Thymus (tissue), 11 donors: ENCODE measurements at regions not wholly inside any gene's neighbourhood (a gene's known extent, or its start where the extent isn't known, plus 50 kb on each side); places are given as distances from the start of the nearest gene placed in this dataset.
A peak's percentile ranks its signal among the peaks of the same experiment; 100 is the strongest.

Experiments used
- DNase-seq, 9 donors: peaks; one replicate each; pipeline ENCODE4 v3.0.0-alpha.2; 2013; ENCODE audit warnings: low spot score in 9 of 9, low read depth in 6 of 9, missing footprints in 1 of 9
- H3K27ac ChIP-seq, 2 donors: one replicate each; pipeline ENCODE4 v1.5.1; 2013; ENCODE audit warnings: control low read depth in 1 of 2, low read depth in 1 of 2, low read length in 1 of 2, mild to moderate bottlenecking in 1 of 2, moderate library complexity in 1 of 2
- H3K27me3 ChIP-seq, 2 donors: one replicate each; pipeline ENCODE4 v1.5.1; 2013; ENCODE audit warnings: low read length in 1 of 2; ENCODE audit not compliant: control insufficient read depth in 2 of 2, insufficient read depth in 1 of 2
- H3K36me3 ChIP-seq, 2 donors: one replicate each; pipeline ENCODE4 v1.5.1; 2013; ENCODE audit warnings: low read length in 1 of 2, mild to moderate bottlenecking in 1 of 2, moderate library complexity in 1 of 2; ENCODE audit not compliant: control insufficient read depth in 2 of 2, insufficient read depth in 2 of 2
- H3K4me1 ChIP-seq, 2 donors: one replicate each; pipeline ENCODE4 v1.5.1; 2013; ENCODE audit warnings: low read length in 2 of 2; ENCODE audit not compliant: control insufficient read depth in 2 of 2, insufficient read depth in 2 of 2
- H3K4me3 ChIP-seq, 2 donors: one replicate each; pipeline ENCODE4 v1.5.1; 2013; ENCODE audit warnings: low read length in 2 of 2, control low read depth in 1 of 2, mild to moderate bottlenecking in 1 of 2
- H3K9me3 ChIP-seq, 2 donors: one replicate each; pipeline ENCODE4 v1.5.1; 2013; ENCODE audit warnings: low read length in 1 of 2, mild to moderate bottlenecking in 1 of 2; ENCODE audit not compliant: control insufficient read depth in 2 of 2, insufficient read depth in 1 of 2
- WGBS: extraction: QIAGEN DNeasy Blood & Tissue Kit; methylation state at CpG from one replicate; pipeline ENCODE4 v1.1.7; 2013; 5-methylcytosine and 5-hydroxymethylcytosine counted together
- donor health status: healthy.

DNA sequence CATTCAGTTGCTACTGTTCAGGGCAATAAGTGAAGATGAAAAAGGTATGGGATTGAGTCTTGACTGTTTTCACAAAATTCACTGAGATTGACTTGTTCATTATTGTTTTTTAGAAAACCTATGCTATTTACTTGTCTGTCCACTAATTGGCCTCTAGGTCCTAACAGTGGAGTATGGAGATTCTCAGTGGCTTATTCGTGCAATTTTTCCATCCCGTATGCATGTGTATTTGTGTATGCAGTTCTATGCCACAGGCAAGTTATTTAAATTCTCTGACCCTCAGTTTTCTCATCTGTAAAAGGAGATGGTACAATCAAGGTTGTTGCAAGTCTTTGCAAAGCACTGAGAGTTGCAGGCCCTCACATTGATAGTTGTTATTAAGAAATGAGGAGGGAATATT, 151.0 kb downstream of the BBOX1 start:
- Histone ChIP-seq H3K36me3 (no peaks in the 10 kb centered on the region), H3K9me3 (no peaks in the 10 kb centered on the region), H3K4me1 (no peaks in the 10 kb centered on the region), H3K27me3 (no peaks in the 10 kb centered on the region), H3K27ac (no peak overlapping the region), H3K4me3 (no peak overlapping the region)
- 96% methylated on average over 2 of the region's 2 CpGs for WGBS
- no peak for DNase-seq

GRCh38 chr11:27188696-27189095, 148.1 kb downstream of the BBOX1 start:
- Histone ChIP-seq H3K27ac (no peak overlapping the region), H3K4me1 (no peaks in the 10 kb centered on the region), H3K9me3 (no peaks in the 10 kb centered on the region), H3K36me3 (no peaks in the 10 kb centered on the region), H3K27me3 (no peaks in the 10 kb centered on the region), H3K4me3 (no peak overlapping the region)
- no peak for DNase-seq
- WGBS: 81% methylated on average over 5 of the region's 5 CpGs

DNA sequence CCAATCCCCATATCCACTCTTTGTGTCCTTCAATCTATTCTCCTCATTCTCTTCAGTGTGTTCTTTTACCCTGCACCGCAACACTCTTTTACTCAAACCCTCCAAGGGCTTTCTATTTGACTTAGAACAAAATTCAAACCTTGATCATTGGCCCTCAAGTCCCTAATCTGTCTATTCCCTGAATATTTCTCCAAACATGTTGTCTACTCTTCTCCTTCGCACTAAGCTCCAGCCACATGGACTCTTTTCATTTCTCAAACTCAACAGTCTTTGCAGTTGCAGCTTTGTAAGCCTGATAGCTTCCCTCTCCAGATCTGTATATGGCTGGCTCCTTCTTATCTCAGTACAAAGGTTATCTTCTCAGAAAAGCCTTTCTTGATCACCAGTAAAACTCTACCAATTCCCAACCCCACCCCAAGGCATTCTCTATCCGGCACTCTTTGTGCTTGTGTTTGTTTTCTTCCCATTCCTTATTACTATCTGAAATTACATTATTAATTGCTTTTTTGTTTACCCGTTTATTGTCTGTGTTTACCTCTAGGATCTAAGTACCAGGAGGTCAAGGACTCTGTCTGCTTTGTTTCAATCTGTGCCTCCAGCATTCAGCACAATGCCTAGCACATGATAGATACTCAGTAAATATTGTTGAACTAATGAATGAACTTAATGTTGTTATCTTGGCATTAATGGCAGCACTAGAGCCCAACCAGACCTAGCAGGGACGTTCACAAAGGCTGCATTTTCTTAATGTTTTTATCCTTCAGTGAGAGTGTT, 147.4 kb downstream of the BBOX1 start:
- Histone ChIP-seq H3K27ac (no peak overlapping the region), H3K4me3 (no peak overlapping the region), H3K36me3 (no peaks in the 10 kb centered on the region), H3K9me3 (no peaks in the 10 kb centered on the region), H3K4me1 (no peaks in the 10 kb centered on the region), H3K27me3 (no peaks in the 10 kb centered on the region)
- no peak for DNase-seq
- WGBS: 70% methylated on average over 5 of the region's 5 CpGs

GRCh38 chr11:27187075-27187847, 146.6 kb downstream of the BBOX1 start:
- no peak overlapping the region for H3K27ac ChIP-seq
- H3K36me3 ChIP-seq: no peaks in the 10 kb centered on the region
- WGBS: 69% methylated on average over 4 of the region's 4 CpGs
- no peaks in the 10 kb centered on the region for H3K27me3 ChIP-seq
- no peak for DNase-seq
- H3K4me1 ChIP-seq: no peaks in the 10 kb centered on the region
- H3K9me3 ChIP-seq: no peaks in the 10 kb centered on the region
- no peak overlapping the region for H3K4me3 ChIP-seq

GRCh38 chr11:27186580-27186979, 146.0 kb downstream of the BBOX1 start:
- H3K4me1 ChIP-seq: no peaks in the 10 kb centered on the region
- H3K9me3 ChIP-seq: no peaks in the 10 kb centered on the region
- no peak overlapping the region for H3K27ac ChIP-seq
- no peaks in the 10 kb centered on the region for H3K36me3 ChIP-seq
- H3K4me3 ChIP-seq: no peak overlapping the region
- H3K27me3 ChIP-seq: no peaks in the 10 kb centered on the region
- no peak for DNase-seq

DNA sequence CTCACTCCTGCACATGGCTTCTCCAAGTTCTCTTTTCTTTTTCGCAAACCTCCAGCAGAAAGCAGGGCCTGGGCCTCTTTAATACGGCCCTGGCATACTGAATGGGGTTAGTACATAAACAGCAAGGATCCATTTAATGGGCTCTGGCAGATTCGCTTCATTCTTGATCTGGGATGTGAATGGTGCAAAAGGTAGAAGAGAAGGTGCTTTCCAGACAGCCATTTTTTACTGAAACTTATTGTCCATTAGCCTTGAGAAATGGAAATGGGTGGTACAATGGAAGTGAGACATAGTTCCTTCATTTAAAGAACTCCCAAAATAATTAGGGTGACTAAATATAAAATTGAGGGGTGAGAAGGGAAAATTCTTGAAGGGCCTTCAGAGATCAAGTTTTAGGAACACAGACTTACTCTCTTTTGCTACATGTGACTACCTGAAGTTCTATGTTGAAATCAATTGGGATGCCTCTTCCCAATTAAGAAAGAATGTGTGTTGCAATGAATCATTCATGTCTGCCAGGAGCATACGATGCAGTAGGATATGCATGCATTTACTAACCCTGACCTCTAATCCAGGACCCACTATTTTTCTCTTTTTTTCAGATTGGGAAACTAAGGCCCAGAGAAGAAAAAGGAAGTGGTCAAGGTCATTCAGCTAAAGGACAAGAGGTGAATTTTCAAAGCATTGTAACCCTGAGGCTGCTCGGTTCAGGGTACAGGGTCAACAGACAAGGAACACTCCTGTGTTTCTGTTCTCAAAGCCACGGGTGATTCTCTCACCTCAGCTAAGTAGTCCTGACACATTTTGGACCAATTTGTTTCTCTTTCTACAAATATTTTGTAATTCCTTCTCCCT, 144.1 kb downstream of the BBOX1 start:
- Histone ChIP-seq H3K4me1 (no peaks in the 10 kb centered on the region), H3K36me3 (no peaks in the 10 kb centered on the region), H3K9me3 (no peaks in the 10 kb centered on the region), H3K4me3 (no peak overlapping the region), H3K27me3 (no peaks in the 10 kb centered on the region), H3K27ac (no peak overlapping the region)
- WGBS: 92% methylated on average over 6 of the region's 6 CpGs
- no peak for DNase-seq

GRCh38 chr11:27183672-27184457, 143.2 kb downstream of the BBOX1 start:
- no peak overlapping the region for H3K4me3 ChIP-seq
- H3K9me3 ChIP-seq: no peaks in the 10 kb centered on the region
- H3K36me3 ChIP-seq: no peaks in the 10 kb centered on the region
- no peaks in the 10 kb centered on the region for H3K27me3 ChIP-seq
- no peaks in the 10 kb centered on the region for H3K4me1 ChIP-seq
- DNase-seq: peak in 3 of 9 donors; percentile 13 to 42 (median 31)
- 39% methylated on average over 6 of the region's 6 CpGs for WGBS
- H3K27ac ChIP-seq: no peak overlapping the region

GRCh38 chr11:27179334-27179733, 138.7 kb downstream of the BBOX1 start:
- WGBS: 80% methylated on average over 3 of the region's 3 CpGs
- no peaks in the 10 kb centered on the region for H3K9me3 ChIP-seq
- no peaks in the 10 kb centered on the region for H3K4me1 ChIP-seq
- no peaks in the 10 kb centered on the region for H3K27me3 ChIP-seq
- DNase-seq: no peak
- H3K27ac ChIP-seq: no peak overlapping the region
- H3K4me3 ChIP-seq: no peak overlapping the region
- H3K36me3 ChIP-seq: no peaks in the 10 kb centered on the region
